Ovary (tissue), 3 donors: ENCODE measurements at regions not wholly inside any gene's neighbourhood (a gene's known extent, or its start where the extent isn't known, plus 50 kb on each side); places are given as distances from the start of the nearest gene placed in this dataset.

Experiments
- CTCF ChIP-seq, 3 donors: fragments of 450-650 bp in 2 of 3; fragments of 200-600 bp in 1 of 3; IDR thresholded peaks; one replicate each; pipeline versions ENCODE4 v1.5.1 to v1.8.0; 2016 to 2022; ENCODE audit warnings: antibody characterized with exemption in 3 of 3, mild to moderate bottlenecking in 1 of 3
- POLR2A ChIP-seq: fragments of 450-650 bp; IDR thresholded peaks from one replicate; pipeline ENCODE4 v1.6.1; 2017; ENCODE audit warnings: antibody characterized with exemption, mild to moderate bottlenecking, moderate library complexity
- donor health status: DM: no; HTN: no; CAD: no.

- TF ChIP-seq CTCF (IDR thresholded peaks at IDR 0.05) (no peak), POLR2A (no peak)
Measured at GRCh38 chr15:89016549-89017041, 71.7 kb upstream of the ABHD2 start.
